ENCODE measurements at regions not wholly inside any gene's neighbourhood (a gene's known extent, or its start where the extent isn't known, plus 50 kb on each side); places are given as distances from the start of the nearest gene placed in this dataset.

DNA sequence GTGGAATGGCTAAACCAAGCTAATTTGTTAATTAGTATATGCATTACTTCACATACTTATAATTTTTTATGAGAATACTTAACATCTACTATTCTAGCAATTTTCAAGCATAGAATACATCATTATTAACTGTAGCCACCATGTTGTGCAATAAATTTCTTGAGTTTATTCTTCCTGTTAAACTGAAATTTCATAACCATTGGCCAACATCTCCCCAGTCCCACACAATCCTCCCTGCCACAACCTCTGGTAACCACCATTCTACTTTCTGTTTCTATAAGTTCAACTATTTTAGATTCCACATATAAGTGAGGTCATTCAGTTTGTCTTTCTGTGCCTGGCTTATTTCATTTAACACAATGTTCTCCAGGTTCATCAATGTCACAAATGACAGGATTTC, 208.5 kb downstream of the PPP4R3C start:
- TF ChIP-seq, protein P1, sequence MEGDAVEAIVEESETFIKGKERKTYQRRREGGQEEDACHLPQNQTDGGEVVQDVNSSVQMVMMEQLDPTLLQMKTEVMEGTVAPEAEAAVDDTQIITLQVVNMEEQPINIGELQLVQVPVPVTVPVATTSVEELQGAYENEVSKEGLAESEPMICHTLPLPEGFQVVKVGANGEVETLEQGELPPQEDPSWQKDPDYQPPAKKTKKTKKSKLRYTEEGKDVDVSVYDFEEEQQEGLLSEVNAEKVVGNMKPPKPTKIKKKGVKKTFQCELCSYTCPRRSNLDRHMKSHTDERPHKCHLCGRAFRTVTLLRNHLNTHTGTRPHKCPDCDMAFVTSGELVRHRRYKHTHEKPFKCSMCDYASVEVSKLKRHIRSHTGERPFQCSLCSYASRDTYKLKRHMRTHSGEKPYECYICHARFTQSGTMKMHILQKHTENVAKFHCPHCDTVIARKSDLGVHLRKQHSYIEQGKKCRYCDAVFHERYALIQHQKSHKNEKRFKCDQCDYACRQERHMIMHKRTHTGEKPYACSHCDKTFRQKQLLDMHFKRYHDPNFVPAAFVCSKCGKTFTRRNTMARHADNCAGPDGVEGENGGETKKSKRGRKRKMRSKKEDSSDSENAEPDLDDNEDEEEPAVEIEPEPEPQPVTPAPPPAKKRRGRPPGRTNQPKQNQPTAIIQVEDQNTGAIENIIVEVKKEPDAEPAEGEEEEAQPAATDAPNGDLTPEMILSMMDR (IDR thresholded peaks at IDR 0.05), result no peak
- TF ChIP-seq POLR2A (IDR thresholded peaks at IDR 0.05), result no peak
